ENCODE measurements at regions not wholly inside any gene's neighbourhood (a gene's known extent, or its start where the extent isn't known, plus 50 kb on each side); places are given as distances from the start of the nearest gene placed in this dataset.

DNA sequence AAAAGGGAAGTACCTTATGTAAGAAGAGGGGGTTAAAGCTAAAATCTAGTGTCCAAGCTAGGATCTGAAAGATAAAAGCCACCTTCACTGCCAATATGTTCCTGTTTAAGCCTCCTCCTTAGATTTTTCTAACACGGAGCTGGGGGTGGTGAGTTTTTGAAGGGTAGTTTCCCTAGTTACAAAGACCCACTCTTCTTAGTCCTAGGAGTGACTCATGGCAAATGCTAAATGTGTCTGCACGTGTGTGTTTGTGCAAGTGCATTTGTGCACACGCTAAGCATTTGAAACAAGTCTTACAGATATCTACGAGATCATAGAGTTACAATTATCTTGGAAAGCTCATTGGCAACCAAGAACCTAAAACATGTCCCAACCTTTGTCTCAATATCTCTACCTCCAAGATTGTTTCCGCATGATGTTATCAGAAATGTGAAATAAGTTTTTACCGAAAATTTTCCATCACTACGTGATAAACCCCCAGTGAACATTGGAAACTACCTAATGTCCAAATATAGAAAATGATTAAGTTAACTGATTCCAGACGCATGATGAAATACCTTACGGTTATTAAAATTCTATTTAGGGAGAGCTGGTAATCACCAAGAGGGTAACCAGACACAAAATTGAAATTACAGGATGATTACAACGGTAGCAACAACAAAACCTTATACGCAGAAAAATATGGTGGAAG lies 78.0 kb upstream of the HRH2 start:
- no peak for DNase-seq

DNA sequence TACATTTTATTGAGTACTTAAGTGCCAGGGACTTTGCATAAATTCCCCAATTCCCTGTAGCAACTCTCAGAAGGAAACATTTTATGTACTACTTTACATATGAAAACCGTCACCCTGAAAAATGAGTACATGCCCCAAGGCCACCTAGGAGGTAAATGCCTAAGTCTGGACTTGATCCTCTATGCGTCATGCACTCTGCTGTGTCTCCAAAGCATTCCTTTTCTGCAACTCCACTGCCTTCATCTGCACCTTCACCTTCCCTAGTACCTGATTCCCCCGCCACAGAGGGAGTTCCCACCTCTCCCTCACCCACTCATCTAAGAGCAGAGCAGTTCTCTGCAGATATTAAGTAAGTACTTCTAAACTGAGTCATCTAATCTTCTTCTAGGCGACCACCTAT lies 75.2 kb upstream of the HRH2 start:
- DNase-seq = no peak

DNA sequence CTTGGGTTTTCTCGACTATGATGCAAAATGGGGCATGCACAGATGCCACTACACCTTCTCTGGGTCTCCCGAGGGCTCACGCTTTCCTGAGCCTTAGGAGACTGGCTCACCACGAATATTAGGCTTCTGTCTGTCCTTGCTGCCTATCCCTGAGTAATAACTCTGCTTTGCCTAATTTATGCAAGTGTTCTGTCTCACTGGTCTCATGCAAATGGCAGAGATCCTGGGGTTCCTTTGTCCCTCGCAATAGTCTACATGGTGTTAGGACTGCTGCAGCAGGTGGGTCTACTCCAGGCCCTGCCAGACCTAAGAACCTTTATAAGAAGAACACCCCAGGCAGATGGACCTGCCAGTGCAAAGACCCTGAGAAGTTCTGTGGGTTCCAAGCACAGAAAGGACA lies 72.3 kb upstream of the HRH2 start:
- no peak for DNase-seq

DNA sequence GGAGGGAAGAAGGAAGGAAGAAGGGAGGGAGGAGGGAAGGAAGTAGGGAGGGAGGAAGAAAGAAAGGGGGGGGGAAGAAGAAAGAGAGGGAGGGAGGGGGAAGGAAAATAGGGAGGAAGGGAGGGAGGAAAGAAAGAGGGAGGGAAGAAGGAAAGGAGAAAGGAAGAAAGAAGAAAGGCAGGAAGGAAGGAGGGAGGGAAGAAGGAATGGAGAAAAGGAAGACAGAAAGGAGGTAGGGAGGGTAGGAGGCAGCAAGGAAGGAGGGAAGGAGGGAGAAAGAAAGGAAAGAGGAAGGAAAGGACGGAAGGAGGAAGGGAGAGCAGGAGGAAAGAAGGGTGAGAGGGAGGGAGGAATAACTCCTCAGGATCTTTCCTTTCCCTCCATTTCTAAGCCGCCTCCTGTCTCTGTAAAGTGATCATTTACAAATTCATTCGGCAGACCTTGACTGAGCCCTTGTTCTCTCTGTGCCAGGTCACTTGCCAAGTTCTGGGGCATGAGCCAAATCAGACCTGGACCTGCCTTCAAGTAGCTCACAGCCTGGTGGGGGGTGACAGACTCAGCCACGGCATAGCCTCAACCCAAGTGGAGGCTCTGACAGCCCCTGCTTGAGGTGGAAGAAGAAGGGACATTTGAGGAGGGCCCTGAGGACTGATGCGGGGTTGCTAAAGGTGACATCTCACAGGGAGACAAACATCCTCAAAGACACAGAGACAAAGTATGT lies 69.0 kb upstream of the HRH2 start:
- no peak for DNase-seq

DNA sequence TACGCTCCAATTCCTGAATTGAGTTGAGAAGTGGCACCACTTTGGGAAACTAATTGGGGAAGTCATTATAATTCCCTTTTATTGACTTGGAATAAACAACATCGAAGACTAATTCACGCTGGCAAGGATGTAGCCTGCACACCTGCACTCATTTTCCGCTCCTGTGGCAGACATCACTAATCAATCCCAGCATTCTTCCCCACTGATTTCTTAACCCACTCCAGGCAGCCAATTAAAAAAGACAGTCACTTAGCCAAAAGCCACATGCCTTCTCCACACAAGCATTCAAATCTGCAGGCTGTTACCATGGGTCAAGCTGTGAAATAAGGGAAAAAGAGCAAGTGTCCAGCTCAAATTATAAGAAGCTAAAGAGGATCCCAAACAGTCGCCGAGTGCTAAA lies 68.2 kb upstream of the HRH2 start:
- DNase-seq = no peak

DNA sequence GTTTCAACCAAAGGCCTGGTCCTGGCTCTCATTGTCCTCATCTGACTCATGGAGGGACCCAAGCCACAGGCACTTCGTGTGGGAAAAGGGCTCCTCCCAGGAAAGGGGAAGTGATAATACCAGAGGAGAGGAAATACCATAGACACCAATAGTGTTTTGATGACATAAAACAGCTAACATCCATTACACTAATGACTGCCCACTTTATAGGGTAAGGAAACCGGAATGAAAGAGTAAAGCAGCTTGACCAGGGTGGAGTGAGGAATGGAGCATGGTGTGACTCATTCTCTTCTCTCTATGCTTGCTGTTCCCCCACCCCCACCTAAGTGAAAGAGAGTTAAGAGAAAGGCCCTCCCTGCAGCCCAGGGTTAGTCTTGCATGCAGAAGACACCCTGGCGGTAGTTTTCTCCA lies 67.4 kb upstream of the HRH2 start:
- peak; percentile 22 for DNase-seq

DNA sequence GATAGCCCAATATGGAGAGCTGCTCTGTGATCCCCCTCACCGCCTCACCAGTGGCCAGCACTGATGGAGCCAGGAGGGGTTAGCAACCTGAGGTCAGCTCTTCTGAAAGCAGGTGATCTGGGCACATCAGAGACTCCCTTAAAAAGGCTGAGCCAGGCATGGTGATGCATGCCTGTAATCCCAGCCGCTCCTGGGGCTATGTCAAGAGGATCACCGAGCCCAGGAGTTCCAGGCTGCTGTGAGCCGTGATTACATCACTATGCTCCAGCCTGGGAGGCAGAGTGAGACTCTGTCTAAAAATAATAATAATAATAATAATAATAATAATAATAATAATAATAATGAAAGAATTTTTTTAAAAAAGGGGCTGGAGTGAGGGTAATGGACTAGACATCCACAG lies 66.6 kb upstream of the HRH2 start:
- DNase-seq = no peak

DNA sequence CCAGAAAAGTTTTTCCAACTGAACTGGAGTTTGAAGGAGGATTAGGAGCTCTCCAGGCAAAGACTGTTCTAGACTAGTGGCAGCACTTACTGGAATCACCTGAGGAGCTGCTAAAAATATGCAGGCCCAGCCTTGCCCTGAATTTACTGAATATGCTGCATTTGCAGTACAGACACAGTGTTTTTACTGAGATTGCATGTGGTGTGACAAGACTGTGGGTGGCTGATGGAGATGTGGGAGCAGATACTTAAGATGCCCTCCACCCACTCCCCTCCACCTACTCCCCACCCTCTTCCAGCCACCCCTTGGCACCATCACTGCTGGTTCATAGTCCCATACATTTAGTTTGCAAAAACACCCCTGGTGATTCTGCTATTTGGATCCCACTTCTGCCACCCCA lies 64.1 kb upstream of the HRH2 start:
- DNase-seq = no peak

DNA sequence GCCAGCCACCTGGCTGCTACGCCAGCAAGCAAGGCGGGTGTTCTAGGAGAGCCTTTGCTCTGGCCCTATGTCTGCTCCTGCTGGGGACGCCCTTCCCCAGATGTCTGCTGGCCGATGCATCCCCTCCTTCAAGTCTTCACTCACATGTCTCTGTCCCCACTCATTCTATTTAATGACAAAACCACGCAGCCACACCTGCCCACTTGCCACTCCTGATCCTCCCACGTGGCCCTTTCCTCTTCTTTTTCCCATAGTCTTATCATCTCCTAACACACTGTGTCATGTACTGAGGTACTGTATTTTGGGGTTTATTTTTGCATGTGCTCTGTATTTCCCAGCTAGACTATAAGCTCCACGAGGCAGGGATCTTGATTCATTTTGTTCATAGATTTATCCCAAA lies 62.0 kb upstream of the HRH2 start:
- no peak for DNase-seq

DNA sequence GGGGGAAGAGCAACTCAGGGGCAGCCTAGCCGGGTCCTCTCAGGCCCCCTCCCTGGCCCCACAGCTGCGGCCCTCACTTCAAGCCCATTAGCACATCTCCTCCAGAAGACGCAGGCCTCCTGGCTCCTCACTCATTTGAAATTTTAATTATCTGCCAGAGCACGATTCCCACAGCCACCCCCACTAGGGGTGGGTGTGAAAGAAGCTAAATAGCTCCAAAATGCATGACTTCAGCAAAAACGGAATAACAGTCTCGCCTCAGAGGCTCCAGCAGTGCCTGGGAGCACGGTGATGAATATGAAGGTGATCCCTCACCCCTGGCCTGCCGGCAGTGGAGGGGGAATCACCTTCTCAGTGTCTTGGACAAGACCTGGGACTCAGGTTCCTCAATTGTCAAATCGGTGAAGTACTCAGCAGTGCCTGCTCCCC lies 61.1 kb upstream of the HRH2 start:
- no peak for DNase-seq

DNA sequence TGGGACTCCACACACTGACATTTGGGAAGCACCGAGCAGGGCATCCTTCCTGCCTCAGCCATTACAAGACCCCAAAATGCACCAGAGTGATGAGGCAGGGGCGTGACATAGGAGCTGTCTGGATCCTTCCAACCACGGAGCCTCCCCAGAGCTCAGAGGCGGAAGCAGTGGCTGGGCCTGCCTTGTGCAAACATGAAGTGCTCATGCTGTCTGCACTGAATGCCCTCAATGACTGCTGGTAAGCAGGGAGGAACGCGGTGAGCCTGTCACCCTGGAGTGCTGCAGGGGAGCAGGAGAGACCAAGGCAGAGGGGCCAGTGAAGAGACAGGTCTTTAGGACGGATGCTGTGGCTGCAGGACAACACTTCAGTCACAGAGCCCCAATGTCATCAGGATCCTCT lies 60.2 kb upstream of the HRH2 start:
- no peak for DNase-seq

DNA sequence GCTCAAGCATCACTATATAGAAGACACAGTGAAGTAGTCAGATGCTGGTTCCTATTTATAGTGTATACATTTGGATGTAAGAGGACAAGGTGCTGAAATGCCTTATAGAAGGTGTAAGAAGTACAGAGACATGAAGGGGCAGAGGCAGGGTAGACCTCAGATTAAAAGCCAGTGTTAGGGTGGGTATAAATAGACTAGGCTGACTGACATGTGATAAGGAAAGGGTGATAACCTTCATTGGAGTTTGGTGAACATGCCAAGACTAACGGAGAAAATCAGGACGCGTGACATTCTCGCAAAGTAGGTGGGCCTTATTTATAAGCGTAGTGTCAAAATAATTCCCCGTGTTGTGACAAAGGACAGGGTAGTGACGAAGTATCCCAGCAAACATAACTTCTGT lies 59.1 kb upstream of the HRH2 start:
- DNase-seq = no peak

DNA sequence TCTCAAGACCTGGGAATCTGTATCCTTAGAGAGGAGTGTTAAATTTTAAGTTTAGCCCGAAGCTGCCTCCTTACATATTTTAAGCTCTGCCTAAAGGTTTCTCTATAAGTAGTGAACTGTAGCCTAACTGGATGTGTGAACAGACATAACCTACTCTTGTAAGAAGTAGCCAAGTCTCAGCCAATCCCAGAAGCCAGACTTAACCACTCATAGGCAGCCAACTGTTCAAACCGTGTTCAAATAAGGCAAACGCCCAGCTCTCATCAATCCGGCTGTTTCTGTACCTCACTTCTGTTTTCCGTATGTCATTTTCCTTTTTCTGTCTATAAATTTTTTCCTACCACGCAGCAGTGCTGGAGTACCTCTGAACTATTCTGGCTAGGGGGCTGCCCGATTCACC lies 58.7 kb upstream of the HRH2 start:
- DNase-seq = no peak

DNA sequence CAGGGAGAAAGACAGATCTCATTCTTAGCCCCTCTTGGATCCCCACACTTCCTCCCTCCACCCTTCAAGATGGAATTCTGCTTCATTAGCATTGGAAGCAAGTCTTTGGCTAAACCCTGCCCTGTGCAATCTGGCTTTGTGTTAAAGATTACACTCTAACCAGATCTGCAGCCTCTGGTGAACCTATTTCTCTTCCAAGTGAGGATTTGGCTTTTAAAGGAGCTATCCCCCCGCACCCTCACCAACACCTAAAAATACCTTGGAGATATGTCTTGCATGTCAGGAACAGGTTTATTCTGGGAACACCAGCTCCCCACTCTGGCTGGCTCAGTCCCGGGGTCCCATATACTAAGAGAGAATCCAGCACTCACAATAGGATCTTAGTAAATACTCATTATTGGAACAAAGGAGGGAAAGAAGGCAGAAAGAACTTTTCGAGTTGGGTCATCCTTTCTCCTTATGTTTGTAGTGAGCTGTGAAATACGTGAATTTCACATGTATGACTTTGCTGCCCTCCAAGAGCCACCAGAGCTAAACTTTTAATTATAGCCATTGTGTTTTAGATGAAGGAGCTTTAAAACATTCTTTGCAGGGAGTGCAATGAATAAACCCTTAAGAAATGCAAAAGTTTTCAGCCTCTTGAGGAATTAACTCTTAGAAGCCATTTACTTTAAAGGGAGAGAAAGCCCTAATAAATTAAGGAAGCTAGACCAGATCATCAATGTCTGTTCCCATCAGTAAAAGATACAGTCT lies 53.7 kb upstream of the HRH2 start:
- no peak for DNase-seq

DNA sequence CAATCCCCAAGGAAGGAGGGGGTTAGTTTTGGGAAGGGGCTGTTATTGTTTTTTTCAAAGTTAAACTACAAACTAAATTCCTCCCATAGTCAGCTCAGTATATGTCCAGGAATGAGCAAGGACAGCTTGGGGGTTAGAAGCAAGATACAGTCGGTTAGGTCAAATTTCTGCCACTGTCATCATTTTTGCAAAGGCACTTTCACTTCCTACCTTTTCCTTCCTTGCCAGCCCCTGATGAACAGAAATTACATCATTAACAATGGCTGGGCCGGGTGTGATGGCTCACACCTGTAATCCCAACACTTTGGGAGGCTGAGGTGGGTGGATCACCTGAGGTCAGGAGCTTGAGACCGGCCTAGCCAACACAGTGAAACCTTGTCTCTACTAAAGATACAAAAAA lies 51.5 kb upstream of the HRH2 start:
- no peak for DNase-seq

All from CD4-positive, alpha-beta T cell treated with Interferon gamma for 1 hour (primary cell).